Dendritic cell treated with granulocyte-macrophage colony-stimulating factor and Interleukin-4, amounts not matched to agents 40 ng/mL and 50 ng/mL, for 4 days (primary cell): ENCODE measurements at regions not wholly inside any gene's neighbourhood (a gene's known extent, or its start where the extent isn't known, plus 50 kb on each side); places are given as distances from the start of the nearest gene placed in this dataset.

Source experiments
- H3K27ac Mint-ChIP-seq: one replicate; pipeline ENCODE4 v1.8.0; 2022; ENCODE audit warnings: mild to moderate bottlenecking, mixed read lengths
- H3K27me3 Mint-ChIP-seq: one replicate; pipeline ENCODE4 v1.8.0; 2022; ENCODE audit warnings: mild to moderate bottlenecking, mixed read lengths
- H3K36me3 Mint-ChIP-seq: one replicate; pipeline ENCODE4 v1.8.0; 2022; ENCODE audit warnings: low read depth, mixed read lengths
- H3K4me1 Mint-ChIP-seq: one replicate; pipeline ENCODE4 v1.8.0; 2022; ENCODE audit warnings: low read depth, mixed read lengths
- H3K4me3 Mint-ChIP-seq: one replicate; pipeline ENCODE4 v1.8.0; 2022; ENCODE audit warnings: mild to moderate bottlenecking, moderate library complexity, mixed read lengths
- H3K9me3 Mint-ChIP-seq: one replicate; pipeline ENCODE4 v1.8.0; 2022; ENCODE audit warnings: mixed read lengths
- intact Hi-C: fragments of 100-400 bp; cut with micrococcal nuclease; formaldehyde crosslinking; loops from one replicate; pipeline ENCODE4 v1.15.0; 2022

- peaks cover 22% of the 10 kb centered on the region for H3K9me3 Mint-ChIP-seq
- H3K4me1 Mint-ChIP-seq, result no peaks in the 10 kb centered on the region
- no peaks in the 10 kb centered on the region for H3K27me3 Mint-ChIP-seq
- intact Hi-C loops, result no loop called here
- H3K36me3 Mint-ChIP-seq, result no peaks in the 10 kb centered on the region
- no peak overlapping the region for H3K4me3 Mint-ChIP-seq
- no peak overlapping the region for H3K27ac Mint-ChIP-seq
Measured at GRCh38 chr11:24321229-24321628, 175.6 kb upstream of the LUZP2 start.

GRCh38 chr11:24324211-24324610, 172.6 kb upstream of the LUZP2 start:
- H3K9me3 Mint-ChIP-seq, result peaks cover 2% of the 10 kb centered on the region
- H3K27me3 Mint-ChIP-seq, result no peaks in the 10 kb centered on the region
- H3K36me3 Mint-ChIP-seq, result no peaks in the 10 kb centered on the region
- intact Hi-C loops, result no loop called here
- no peak overlapping the region for H3K4me3 Mint-ChIP-seq
- H3K4me1 Mint-ChIP-seq, result no peaks in the 10 kb centered on the region
- H3K27ac Mint-ChIP-seq, result no peak overlapping the region

- no peak overlapping the region for H3K27ac Mint-ChIP-seq
- no peak overlapping the region for H3K4me3 Mint-ChIP-seq
- no peaks in the 10 kb centered on the region for H3K9me3 Mint-ChIP-seq
- intact Hi-C loops, result no loop called here
- H3K27me3 Mint-ChIP-seq, result no peaks in the 10 kb centered on the region
- H3K36me3 Mint-ChIP-seq, result no peaks in the 10 kb centered on the region
- H3K4me1 Mint-ChIP-seq, result no peaks in the 10 kb centered on the region
Measured at GRCh38 chr11:24344222-24344621, 152.6 kb upstream of the LUZP2 start.

GRCh38 chr11:24348908-24349307, 147.9 kb upstream of the LUZP2 start:
- intact Hi-C loops, result no loop called here
- Mint-ChIP-seq H3K36me3 (no peaks in the 10 kb centered on the region), H3K27ac (no peak overlapping the region)

GRCh38 chr11:24351179-24351578, 145.7 kb upstream of the LUZP2 start:
- no peaks in the 10 kb centered on the region for H3K9me3 Mint-ChIP-seq
- no peaks in the 10 kb centered on the region for H3K27me3 Mint-ChIP-seq
- H3K4me3 Mint-ChIP-seq, result no peak overlapping the region
- H3K36me3 Mint-ChIP-seq, result no peaks in the 10 kb centered on the region
- H3K27ac Mint-ChIP-seq, result no peak overlapping the region
- no peaks in the 10 kb centered on the region for H3K4me1 Mint-ChIP-seq
- intact Hi-C loops, result no loop called here

More at GRCh38 chr11:24348908-24349307, 147.9 kb upstream of the LUZP2 start:
- Mint-ChIP-seq H3K27me3 (no peaks in the 10 kb centered on the region), H3K9me3 (no peaks in the 10 kb centered on the region), H3K4me1 (no peaks in the 10 kb centered on the region), H3K4me3 (no peak overlapping the region)

GRCh38 chr11:24356501-24356900, 140.4 kb upstream of the LUZP2 start:
- Mint-ChIP-seq H3K4me3 (no peak overlapping the region), H3K27ac (no peak overlapping the region), H3K36me3 (no peaks in the 10 kb centered on the region), H3K9me3 (no peaks in the 10 kb centered on the region), H3K27me3 (no peaks in the 10 kb centered on the region), H3K4me1 (no peaks in the 10 kb centered on the region)
- intact Hi-C loops, result no loop called here

GRCh38 chr11:24357620-24358410, 139.0 kb upstream of the LUZP2 start:
- H3K36me3 Mint-ChIP-seq, result no peaks in the 10 kb centered on the region
- H3K4me1 Mint-ChIP-seq, result no peaks in the 10 kb centered on the region
- intact Hi-C loops, result no loop called here
- H3K27ac Mint-ChIP-seq, result no peak overlapping the region
- H3K27me3 Mint-ChIP-seq, result no peaks in the 10 kb centered on the region
- H3K9me3 Mint-ChIP-seq, result no peaks in the 10 kb centered on the region
- H3K4me3 Mint-ChIP-seq, result no peak overlapping the region

GRCh38 chr11:24372491-24372890, 124.4 kb upstream of the LUZP2 start:
- Mint-ChIP-seq H3K9me3 (no peaks in the 10 kb centered on the region), H3K4me3 (no peak overlapping the region)
- intact Hi-C loops, result no loop called here

GRCh38 chr11:24373516-24373915, 123.3 kb upstream of the LUZP2 start:
- H3K4me1 Mint-ChIP-seq, result no peaks in the 10 kb centered on the region
- no peak overlapping the region for H3K4me3 Mint-ChIP-seq
- no peaks in the 10 kb centered on the region for H3K36me3 Mint-ChIP-seq
- H3K27ac Mint-ChIP-seq, result no peak overlapping the region
- intact Hi-C loops, result no loop called here
- H3K9me3 Mint-ChIP-seq, result no peaks in the 10 kb centered on the region
- H3K27me3 Mint-ChIP-seq, result no peaks in the 10 kb centered on the region

More at GRCh38 chr11:24372491-24372890, 124.4 kb upstream of the LUZP2 start:
- H3K27ac Mint-ChIP-seq, result no peak overlapping the region
- H3K4me1 Mint-ChIP-seq, result no peaks in the 10 kb centered on the region
- no peaks in the 10 kb centered on the region for H3K27me3 Mint-ChIP-seq
- H3K36me3 Mint-ChIP-seq, result no peaks in the 10 kb centered on the region

GRCh38 chr11:24375351-24375750, 121.5 kb upstream of the LUZP2 start:
- no peaks in the 10 kb centered on the region for H3K4me1 Mint-ChIP-seq
- H3K4me3 Mint-ChIP-seq, result no peak overlapping the region
- H3K27me3 Mint-ChIP-seq, result no peaks in the 10 kb centered on the region
- H3K27ac Mint-ChIP-seq, result no peak overlapping the region
- intact Hi-C loops, result no loop called here
- no peaks in the 10 kb centered on the region for H3K36me3 Mint-ChIP-seq
- H3K9me3 Mint-ChIP-seq, result no peaks in the 10 kb centered on the region

GRCh38 chr11:24375931-24376330, 120.9 kb upstream of the LUZP2 start:
- no peak overlapping the region for H3K27ac Mint-ChIP-seq
- no peaks in the 10 kb centered on the region for H3K27me3 Mint-ChIP-seq
- H3K9me3 Mint-ChIP-seq, result no peaks in the 10 kb centered on the region
- H3K4me3 Mint-ChIP-seq, result no peak overlapping the region
- no peaks in the 10 kb centered on the region for H3K4me1 Mint-ChIP-seq
- H3K36me3 Mint-ChIP-seq, result no peaks in the 10 kb centered on the region
- intact Hi-C loops, result no loop called here

- H3K4me1 Mint-ChIP-seq, result no peaks in the 10 kb centered on the region
- H3K36me3 Mint-ChIP-seq, result no peaks in the 10 kb centered on the region
- H3K4me3 Mint-ChIP-seq, result no peak overlapping the region
- H3K27me3 Mint-ChIP-seq, result no peaks in the 10 kb centered on the region
- intact Hi-C loops, result no loop called here
- H3K9me3 Mint-ChIP-seq, result no peaks in the 10 kb centered on the region
- no peak overlapping the region for H3K27ac Mint-ChIP-seq
Measured at GRCh38 chr11:24383137-24383536, 113.7 kb upstream of the LUZP2 start.

GRCh38 chr11:24384240-24384639, 112.6 kb upstream of the LUZP2 start:
- H3K4me3 Mint-ChIP-seq, result no peak overlapping the region
- H3K4me1 Mint-ChIP-seq, result no peaks in the 10 kb centered on the region
- H3K27ac Mint-ChIP-seq, result no peak overlapping the region
- H3K9me3 Mint-ChIP-seq, result no peaks in the 10 kb centered on the region
- intact Hi-C loops, result no loop called here
- no peaks in the 10 kb centered on the region for H3K27me3 Mint-ChIP-seq
- no peaks in the 10 kb centered on the region for H3K36me3 Mint-ChIP-seq

GRCh38 chr11:24386546-24387397, 110.1 kb upstream of the LUZP2 start:
- no peaks in the 10 kb centered on the region for H3K27me3 Mint-ChIP-seq
- intact Hi-C loops, result no loop called here
- H3K27ac Mint-ChIP-seq, result no peak overlapping the region
- no peaks in the 10 kb centered on the region for H3K36me3 Mint-ChIP-seq
- no peaks in the 10 kb centered on the region for H3K4me1 Mint-ChIP-seq
- H3K4me3 Mint-ChIP-seq, result no peak overlapping the region
- H3K9me3 Mint-ChIP-seq, result no peaks in the 10 kb centered on the region
